Limb (tissue), 2 donors: ENCODE measurements at regions not wholly inside any gene's neighbourhood (a gene's known extent, or its start where the extent isn't known, plus 50 kb on each side); places are given as distances from the start of the nearest gene placed in this dataset.

ENCODE experiments used
- DNase-seq, 2 donors: peaks; one replicate each; pipeline ENCODE4 v3.0.0-alpha.2; 2016; ENCODE audit errors: extremely low spot score in 2 of 2

GRCh38 chr13:94968757-94969086 lies 256.4 kb upstream of the SOX21 start:
- no peak for DNase-seq

DNA sequence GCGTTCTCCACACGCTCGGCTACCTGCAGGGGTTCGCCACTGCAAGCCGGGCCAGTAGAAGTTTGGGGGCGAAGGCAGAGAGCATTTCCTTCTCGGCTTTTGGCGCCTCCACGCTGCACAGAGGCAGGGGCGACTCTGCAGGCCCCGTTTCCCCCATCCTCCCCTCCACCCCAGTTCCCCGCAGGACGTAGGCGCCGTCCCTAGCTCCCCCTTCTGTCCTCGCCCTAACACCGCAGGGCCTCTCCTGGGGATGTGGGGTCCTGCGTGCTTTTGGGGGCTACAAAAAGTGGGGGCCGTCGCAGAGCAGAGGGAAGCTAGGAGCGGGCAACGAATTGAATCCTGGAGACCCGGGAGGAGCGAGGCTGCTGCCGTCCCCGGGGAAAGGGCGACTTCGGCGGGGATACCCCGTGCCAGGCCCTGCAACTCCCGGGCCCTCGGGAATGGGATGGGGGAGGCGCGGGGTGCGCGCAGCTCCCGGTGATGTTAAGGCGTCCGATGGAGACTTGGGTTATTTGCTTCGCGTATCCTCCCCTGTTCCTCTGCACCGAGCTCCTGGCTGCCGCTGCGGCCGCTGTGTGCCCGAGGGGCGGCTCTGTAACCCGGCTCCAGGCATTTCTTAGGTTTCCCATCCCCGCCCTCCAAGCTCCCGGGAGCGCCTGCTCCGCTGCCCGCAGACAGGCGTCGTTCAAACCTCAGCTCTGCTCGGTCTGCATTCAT lies 255.9 kb upstream of the SOX21 start:
- peak in 1 of 2 donors; percentile 62 for DNase-seq

DNA sequence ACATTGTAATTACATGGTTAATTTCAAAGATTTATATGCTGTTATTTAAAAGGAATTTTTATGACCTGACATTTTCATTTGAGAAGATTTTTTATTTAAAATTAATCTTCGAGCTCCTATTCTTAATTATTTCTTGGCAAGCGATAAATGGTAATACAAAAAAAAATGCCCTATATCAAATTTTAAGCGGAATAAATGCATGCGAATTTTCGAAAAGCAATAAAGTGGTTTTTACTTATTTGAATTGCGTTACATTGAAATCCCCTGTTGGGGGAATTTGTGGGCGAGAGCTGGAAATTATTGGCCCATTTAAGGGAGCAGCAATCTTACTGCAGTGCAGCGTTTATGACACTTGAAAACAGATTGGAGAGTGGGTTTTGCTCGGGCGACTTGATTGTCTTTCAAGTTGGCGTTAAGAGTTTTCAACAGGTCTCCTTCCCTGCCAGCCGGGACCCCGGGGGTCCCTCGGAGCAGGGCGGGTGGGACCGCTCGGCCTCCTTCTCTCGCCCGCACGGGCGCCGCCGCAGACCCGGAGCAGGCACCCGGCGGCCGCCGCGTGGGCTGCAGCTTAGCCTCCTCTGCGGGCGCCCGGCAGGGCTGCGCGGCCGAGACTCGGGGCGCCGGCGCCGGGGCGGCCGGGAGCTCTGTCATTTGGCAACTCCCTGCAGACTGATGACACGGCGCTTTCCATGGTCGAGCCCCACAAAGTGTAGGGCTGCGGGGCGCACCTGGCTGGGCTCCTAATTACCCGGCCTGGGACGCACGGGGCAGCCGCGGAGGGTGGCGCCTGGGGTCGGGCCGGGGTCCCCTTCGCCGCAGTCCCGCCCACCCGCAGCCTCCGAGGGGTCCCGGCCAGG lies 255.1 kb upstream of the SOX21 start:
- no peak for DNase-seq

DNA sequence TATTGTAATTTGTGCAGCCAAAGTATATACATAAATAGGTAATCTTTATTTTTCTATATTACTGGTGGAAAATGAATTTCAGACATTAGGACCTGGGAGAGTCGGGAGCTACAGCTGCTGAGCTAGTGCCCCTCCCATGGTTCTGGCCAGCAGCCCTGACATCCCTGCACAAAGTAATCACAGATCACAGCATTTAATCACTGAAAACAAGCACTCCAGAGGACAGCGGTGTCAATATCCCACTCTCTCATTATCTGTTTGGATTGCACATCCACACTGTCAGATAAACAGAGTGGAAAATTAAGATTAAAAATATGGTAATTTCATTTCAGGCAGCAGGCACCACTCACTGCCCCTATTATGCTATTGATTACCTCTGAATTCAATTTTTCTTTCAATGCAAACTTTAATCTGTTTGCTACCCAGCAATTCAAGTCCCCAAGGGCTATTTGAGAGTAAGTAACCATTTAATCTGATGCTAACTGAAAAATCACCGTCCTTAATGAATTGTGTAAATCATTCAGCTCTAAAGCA lies 254.1 kb upstream of the SOX21 start:
- DNase-seq, result no peak

DNA sequence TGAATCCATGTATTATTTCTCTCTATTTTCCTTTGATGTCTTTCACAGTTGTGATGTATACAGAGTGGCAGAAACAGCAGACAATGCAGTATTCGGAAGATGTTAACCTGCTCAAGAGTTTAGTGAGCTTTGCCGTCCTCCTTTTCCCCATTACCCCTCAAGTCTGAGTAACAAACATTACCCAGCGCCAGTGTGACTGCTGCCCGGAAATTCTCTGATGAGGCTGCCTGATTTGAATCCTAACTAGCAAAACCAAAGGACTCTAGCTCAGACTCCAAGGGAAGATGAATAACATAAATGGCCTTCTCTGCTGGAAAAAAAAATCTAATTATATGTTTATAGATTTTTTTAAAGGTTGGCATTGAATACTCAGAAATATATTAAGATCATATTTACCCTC lies 247.3 kb upstream of the SOX21 start:
- DNase-seq, result no peak

DNA sequence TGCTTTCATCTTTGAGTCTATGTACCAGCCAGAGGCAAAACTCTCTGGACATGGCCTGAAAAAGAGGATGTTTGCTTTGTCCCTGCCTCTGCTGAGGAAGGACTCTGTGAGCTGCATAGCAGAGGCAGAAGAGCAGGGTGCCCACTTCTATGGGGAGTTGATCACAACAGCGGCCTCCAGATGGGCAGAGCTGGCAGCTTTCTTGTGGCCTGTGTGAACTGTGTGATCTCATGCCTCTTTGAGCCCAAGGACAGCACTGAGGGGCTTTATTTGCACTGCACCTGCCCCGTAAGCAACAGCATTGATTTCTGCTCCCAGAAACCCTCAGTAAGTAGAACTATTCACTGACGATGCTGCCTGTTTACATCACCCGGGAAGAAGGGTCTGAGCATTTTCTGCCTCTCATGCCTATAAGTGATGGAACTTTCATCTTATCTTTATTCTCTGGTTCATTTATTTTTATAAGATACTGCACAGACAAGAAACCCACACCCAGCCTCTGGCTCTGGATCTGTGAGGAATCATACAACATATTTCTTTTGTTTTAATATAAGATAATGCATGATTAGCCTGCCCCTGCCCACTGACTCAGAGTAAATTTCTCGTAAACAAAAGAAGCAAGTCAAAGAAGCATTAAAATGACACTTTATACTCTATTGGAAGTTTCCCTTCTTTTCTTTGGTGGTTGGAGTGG lies 244.2 kb upstream of the SOX21 start:
- DNase-seq, result no peak

GRCh38 chr13:94952787-94953186 lies 240.4 kb upstream of the SOX21 start:
- DNase-seq, result no peak

DNA sequence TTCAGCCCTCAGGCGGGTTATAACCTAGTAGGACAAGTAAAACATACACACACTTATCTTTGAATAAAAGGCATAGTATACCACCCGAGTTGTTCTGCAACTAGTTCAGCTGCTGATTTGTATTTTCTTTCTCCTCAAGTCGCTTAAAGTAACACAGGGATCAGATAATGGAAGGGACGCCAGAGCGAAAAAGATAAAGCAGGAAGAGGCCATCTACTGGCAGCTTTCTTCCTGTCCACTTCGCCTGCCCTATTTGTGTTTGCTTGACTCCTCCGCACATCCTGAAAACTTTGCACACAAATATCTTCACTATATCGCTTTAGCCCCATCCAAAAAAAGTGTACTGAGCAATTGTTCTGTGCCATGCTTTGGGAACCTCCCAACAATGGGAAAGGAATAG lies 238.0 kb upstream of the SOX21 start:
- no peak for DNase-seq

GRCh38 chr13:94947965-94948371 lies 235.6 kb upstream of the SOX21 start:
- DNase-seq, result no peak

DNA sequence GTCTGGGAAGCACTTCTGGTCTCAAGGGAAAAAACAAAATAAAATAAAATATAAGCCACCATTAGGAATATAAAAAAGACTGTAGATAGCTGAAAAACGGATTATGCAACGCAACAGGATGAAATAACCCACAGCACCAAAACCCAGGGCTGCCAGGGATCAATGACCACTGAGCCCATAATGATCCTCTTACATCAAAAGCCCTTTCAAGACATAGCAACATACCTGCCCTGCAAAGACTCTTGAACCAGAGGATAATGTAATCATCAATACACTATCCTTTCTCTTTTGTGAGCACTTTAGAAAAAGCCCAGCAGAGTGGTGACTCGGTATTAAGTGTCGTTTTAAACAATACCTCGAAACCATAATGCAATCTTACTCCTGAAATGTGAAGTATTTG lies 235.0 kb upstream of the SOX21 start:
- no peak for DNase-seq

DNA sequence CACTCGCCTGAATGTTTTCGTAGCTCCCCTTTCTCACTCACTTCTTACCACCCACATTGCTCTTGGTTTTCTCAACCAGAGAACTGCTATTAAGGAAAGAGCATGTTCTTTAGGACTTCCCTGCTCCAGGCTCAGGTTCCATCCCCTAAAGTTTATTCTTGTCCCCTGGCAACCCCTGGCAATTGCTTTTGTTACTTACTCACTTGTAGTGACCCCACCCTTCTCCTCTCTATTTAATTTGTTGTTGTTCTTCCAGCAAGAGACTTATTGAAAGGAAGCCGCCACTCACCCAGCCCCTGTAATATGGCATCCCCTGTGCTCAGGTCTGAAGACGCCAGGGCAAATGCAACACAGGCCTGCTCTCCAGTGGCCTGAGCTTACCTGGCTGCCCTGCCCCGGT lies 233.7 kb upstream of the SOX21 start:
- DNase-seq, result no peak

DNA sequence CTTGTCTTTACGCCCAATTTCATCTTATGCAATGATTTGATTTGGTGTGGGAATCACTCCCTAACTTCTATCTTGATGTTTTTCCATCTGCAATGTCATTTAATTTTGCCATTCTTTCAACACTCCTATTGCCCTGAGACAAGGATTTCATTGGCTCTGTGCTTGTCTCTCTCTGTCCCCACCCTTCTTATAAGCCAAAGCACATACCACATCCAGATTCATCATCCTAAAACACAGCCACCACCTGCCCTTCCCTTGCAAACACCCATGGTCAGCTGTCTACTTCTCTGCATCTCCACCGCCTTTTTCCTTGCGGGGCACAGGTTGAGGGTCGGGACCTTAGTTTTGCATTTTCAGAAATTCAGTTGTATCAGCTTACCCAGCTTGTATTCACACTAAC lies 225.8 kb upstream of the SOX21 start:
- no peak for DNase-seq

DNA sequence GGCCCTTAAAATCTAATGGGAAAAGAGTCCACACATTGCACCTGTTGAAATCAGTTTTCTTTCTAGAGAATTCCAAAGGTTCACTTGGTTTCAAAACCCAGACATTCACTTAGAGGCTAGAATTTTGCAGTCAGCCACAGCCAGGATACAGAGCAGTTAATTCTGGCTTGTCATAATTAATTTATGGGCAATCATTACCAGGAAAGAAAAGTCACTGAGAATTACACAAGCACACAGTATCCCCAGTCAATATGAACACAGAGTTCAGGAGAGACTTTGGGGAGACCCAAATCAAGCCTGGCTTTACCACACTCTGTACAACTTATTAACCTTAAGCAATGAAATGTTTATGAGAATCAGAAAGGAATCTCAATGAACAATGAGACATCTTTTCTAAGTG lies 224.3 kb upstream of the SOX21 start:
- DNase-seq, result no peak

DNA sequence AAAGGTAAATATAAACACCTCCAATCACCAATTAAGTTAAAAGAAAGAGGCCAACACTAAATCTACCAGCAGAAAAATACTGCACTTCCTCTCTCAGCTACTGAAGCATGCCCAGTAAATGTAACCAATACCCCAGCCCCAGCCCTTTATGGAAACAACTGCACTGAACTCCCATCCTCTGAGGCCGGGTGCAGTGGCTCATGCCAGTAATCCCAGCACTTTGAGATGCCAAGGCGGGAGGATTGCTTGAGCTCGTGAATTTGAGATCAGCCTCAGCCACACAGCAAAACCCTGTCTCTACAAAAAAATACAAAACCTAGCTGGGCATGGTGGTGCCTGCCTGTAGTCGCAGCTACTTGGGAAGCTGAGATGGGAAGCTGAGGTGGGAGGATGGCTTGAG lies 221.6 kb upstream of the SOX21 start:
- no peak for DNase-seq

DNA sequence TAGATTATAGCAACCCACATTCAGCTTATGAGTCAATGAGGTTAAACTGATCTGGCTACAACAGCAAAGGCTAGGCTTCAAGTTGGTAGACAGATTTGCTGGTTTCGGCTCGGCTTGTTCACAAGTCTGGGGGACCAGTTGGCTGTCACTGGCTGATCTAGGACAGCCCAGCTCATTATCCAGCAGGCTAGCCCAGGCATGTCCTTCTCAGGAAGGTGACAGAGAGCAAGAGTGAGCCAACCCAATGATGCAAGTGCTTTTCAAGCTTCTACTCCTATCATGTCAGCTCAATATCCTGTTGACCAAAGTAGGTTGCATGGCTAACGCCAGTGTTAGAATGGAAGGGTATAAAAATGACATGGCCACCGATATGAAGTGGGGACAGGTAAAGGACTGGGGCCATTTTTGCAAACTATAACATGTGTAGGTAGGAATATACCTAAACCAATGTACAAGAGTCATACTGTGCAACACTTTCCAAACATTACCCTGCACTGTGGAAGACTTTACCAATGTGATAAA lies 220.9 kb upstream of the SOX21 start:
- no peak for DNase-seq

- DNase-seq, result no peak
Observed at GRCh38 chr13:94928127-94928775, 215.9 kb upstream of the SOX21 start.

DNA sequence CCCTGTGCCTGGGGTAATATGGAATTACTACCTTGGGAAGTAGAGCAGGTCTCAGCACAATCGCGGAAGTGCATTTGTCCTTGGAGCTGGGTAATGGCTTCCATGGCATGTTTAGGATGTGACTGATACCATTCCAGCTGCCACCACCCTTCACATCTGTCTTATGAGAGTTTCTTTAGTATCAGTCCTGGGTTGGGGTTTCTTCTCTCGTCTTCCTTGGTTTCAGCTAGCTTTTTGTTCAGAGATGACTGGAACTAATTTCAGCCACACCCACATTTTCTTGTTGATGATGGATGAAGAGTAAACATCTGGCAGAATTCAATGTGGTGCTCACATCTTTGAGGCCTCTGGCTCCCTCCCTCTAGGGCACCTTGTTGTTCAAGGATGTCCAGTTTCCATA lies 212.9 kb upstream of the SOX21 start:
- no peak for DNase-seq

GRCh38 chr13:94921181-94921580 lies 208.8 kb upstream of the SOX21 start:
- no peak for DNase-seq

DNA sequence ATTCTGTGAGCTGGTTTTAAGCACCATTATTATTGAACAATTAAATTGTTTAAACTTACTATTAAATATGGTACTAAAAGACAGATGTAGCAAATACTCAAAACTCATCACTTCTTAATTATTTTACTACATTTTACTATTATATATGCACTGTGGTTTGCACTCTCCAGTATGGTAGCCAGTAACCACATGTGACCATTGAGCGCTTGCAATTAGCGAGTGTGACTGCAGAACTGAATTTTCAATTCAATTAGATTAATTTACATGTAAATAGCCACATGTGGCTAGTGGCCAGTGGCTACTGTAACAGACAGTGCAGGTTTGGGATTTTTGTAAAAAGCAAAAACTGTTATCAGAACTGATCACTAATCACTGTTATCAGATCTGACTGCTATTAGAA lies 208.2 kb upstream of the SOX21 start:
- DNase-seq, result no peak

GRCh38 chr13:94917824-94918223 lies 205.5 kb upstream of the SOX21 start:
- DNase-seq, result no peak

GRCh38 chr13:94914895-94915294 lies 202.6 kb upstream of the SOX21 start:
- no peak for DNase-seq

DNA sequence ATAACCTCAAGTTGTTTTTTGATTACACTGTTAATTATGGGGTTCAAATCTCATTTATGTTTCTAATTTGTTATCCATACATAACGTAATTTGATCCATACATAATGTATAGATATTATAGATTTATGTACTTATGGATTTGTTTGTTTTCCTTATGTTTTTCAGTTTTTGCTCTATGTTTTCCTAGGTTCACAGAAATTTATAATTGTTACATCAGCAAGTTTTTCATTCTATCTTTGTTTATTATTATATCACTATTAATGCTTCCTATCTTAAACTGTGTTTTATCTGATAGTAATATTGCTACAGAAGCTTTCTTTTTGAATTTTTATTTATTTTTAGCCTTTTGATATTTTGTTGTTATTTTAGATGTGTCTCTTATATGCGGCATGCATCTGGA lies 194.3 kb upstream of the SOX21 start:
- DNase-seq, result no peak
